ENCODE measurements at regions not wholly inside any gene's neighbourhood (a gene's known extent, or its start where the extent isn't known, plus 50 kb on each side); places are given as distances from the start of the nearest gene placed in this dataset.

DNA sequence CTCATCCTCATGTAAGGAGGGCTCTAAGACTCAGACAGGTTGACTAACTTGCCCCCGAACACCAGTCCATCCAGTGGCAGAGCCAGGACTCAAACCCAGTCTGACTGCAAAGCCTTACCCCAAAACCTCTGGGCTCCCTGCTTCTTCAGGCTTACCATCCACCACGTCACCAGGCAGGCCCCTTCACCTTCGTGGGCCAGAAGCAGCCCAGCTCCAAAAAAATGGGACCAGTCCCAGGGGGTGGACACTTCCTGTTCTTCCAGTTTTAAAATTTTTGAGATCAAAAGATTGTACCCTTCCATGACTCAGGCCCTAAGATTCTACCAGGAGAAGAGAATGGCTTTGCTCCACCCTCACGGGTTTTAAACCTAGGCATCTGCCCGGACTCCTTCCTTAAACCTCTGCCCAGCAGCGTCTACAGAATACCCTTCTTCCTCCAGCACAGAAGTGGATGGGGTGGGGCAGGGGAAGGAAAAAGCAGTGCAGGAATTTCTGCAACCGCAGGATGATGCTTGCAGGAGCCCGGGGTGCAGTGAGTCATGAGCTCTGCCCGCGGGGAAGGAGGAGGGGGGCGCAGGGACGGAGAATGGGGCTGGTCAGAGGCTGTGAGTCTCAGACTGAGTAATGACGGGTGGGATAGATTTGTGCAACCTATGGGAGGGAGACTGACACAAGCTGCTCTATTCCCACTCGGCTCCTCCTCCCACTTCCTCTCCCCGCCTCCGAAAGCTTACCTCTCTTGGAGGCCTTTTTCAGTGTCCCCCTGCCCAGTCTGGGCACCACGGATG is 50.4 kb upstream of the STXBP1 start:
- Histone ChIP-seq H3K9ac (no peak overlapping the region), H3K4me1 (peaks cover 43% of the 10 kb centered on the region), H3K36me3 (ENCODE audit: control insufficient read depth, insufficient read depth, low read length) (no peaks in the 10 kb centered on the region), H3K4me2 (ENCODE audit: low read length) (peak overlapping the region; percentile 40), H3K9me3 (ENCODE audit: control insufficient read depth, low read length) (no peaks in the 10 kb centered on the region), H2AFZ (no peak overlapping the region), H3K79me2 (peaks cover 14% of the 10 kb centered on the region), H3K27ac (peak overlapping the region; percentile 40), H3K27me3 (ENCODE audit: control insufficient read depth, insufficient read depth, low read length) (no peaks in the 10 kb centered on the region), H3K4me3 (ENCODE audit: low read depth, low read length) (no peak overlapping the region)
- TF ChIP-seq, protein P1, sequence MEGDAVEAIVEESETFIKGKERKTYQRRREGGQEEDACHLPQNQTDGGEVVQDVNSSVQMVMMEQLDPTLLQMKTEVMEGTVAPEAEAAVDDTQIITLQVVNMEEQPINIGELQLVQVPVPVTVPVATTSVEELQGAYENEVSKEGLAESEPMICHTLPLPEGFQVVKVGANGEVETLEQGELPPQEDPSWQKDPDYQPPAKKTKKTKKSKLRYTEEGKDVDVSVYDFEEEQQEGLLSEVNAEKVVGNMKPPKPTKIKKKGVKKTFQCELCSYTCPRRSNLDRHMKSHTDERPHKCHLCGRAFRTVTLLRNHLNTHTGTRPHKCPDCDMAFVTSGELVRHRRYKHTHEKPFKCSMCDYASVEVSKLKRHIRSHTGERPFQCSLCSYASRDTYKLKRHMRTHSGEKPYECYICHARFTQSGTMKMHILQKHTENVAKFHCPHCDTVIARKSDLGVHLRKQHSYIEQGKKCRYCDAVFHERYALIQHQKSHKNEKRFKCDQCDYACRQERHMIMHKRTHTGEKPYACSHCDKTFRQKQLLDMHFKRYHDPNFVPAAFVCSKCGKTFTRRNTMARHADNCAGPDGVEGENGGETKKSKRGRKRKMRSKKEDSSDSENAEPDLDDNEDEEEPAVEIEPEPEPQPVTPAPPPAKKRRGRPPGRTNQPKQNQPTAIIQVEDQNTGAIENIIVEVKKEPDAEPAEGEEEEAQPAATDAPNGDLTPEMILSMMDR (IDR thresholded peaks at IDR 0.05), result no peak
